Upper lobe of left lung (tissue), 6 donors: ENCODE measurements at regions not wholly inside any gene's neighbourhood (a gene's known extent, or its start where the extent isn't known, plus 50 kb on each side); places are given as distances from the start of the nearest gene placed in this dataset.

Experiments used
- ATAC-seq, 2 donors: fragments of 200-7000 bp; cut with Tn5 transposase; one replicate each; pipeline ENCODE4 v1.9.1; 2022; ENCODE audit warnings: mild to moderate bottlenecking in 2 of 2, moderate library complexity in 2 of 2; ENCODE audit not compliant: low FRiP score in 2 of 2
- DNase-seq, 2 donors: peaks; one replicate each; pipeline ENCODE4 v3.0.0-alpha.2; 2019 to 2020
- H3K27ac ChIP-seq, 4 donors: fragments of 200-600 bp; sonication (generic); one replicate each; pipeline ENCODE4 v1.5.1; 2016 to 2019
- H3K27me3 ChIP-seq, 4 donors: fragments of 200-600 bp; sonication (generic); one replicate each; pipeline ENCODE4 v1.5.1; 2017 to 2019
- H3K36me3 ChIP-seq, 4 donors: fragments of 200-600 bp; sonication (generic); one replicate each; pipeline ENCODE4 v1.5.1; 2016 to 2019
- H3K4me1 ChIP-seq, 4 donors: fragments of 200-600 bp; sonication (generic); one replicate each; pipeline ENCODE4 v1.5.1; 2018 to 2019
- H3K4me3 ChIP-seq, 4 donors: fragments of 200-600 bp; sonication (generic); one replicate each; pipeline ENCODE4 v1.5.1; 2017 to 2019; ENCODE audit warnings: mild to moderate bottlenecking in 2 of 4, moderate library complexity in 1 of 4
- H3K9me3 ChIP-seq, 4 donors: fragments of 200-600 bp; sonication (generic); one replicate each; pipeline ENCODE4 v1.5.1; 2018 to 2019
- EP300 ChIP-seq, 4 donors: sonication (generic); formaldehyde crosslinking; IDR thresholded peaks; one replicate each; pipeline ENCODE4 v1.5.1; 2017; ENCODE audit warnings: antibody characterized with exemption in 4 of 4, control low read depth in 2 of 4
- POLR2A ChIP-seq, 4 donors: fragments of 450-650 bp; IDR thresholded peaks; one replicate each; pipeline ENCODE4 v1.5.1; 2016 to 2017; ENCODE audit warnings: antibody characterized with exemption in 4 of 4, mild to moderate bottlenecking in 2 of 4
- POLR2AphosphoS5 ChIP-seq, 2 donors: sonication (generic); formaldehyde crosslinking; IDR thresholded peaks; one replicate each; pipeline ENCODE4 v1.5.1; 2017; ENCODE audit warnings: antibody characterized with exemption in 2 of 2
- WGBS, 2 donors: methylation state at CpG; one replicate each; pipeline ENCODE4 v1.1.5; 2017 to 2018; 5-methylcytosine and 5-hydroxymethylcytosine counted together
- TF ChIP-seq, protein P1 (sequence below), 6 experiments: fragments of 450-650 bp in 4 of 6; fragments of 200-600 bp in 2 of 6; sonication (generic) in 2 of 6; IDR thresholded peaks; one replicate each; pipeline ENCODE4 v1.5.1; 2016 to 2019; ENCODE audit warnings: antibody characterized with exemption in 6 of 6
- donor health status: DM: no; HTN: no; CAD: no; lungs with moderate emphysema.
- donor health status: DM: no; HTN: yes; CAD: no; lungs with severe emphysema.

DNA sequence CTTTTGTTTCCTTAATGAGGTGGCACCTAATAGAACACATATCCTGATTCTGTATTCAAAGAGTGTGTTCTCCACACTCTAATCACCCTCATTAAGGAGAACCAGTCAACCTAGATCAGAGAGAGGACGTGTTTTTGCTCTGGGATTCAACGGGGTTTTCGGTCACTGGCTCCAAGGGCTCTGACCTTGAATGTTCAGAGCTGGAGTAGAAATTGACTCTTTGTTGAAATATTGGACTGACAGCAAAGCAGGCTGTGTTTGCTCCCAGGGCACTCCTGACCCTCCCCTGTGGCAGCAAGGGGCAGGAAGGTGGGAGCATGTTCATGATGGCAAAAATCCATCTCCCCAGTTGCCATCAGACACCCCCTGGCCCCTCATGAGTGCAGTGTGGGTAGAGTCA lies 1193.0 kb downstream of the AACS start:
- no peak overlapping the region for H3K4me3 ChIP-seq
- TF ChIP-seq POLR2AphosphoS5 (IDR thresholded peaks at IDR 0.05), result no peak
- TF ChIP-seq POLR2A (IDR thresholded peaks at IDR 0.05), result no peak
- TF ChIP-seq, protein P1, sequence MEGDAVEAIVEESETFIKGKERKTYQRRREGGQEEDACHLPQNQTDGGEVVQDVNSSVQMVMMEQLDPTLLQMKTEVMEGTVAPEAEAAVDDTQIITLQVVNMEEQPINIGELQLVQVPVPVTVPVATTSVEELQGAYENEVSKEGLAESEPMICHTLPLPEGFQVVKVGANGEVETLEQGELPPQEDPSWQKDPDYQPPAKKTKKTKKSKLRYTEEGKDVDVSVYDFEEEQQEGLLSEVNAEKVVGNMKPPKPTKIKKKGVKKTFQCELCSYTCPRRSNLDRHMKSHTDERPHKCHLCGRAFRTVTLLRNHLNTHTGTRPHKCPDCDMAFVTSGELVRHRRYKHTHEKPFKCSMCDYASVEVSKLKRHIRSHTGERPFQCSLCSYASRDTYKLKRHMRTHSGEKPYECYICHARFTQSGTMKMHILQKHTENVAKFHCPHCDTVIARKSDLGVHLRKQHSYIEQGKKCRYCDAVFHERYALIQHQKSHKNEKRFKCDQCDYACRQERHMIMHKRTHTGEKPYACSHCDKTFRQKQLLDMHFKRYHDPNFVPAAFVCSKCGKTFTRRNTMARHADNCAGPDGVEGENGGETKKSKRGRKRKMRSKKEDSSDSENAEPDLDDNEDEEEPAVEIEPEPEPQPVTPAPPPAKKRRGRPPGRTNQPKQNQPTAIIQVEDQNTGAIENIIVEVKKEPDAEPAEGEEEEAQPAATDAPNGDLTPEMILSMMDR (IDR thresholded peaks at IDR 0.05), result no peak
- TF ChIP-seq EP300 (IDR thresholded peaks at IDR 0.05), result no peak
- no peak overlapping the region for H3K27ac ChIP-seq
- ATAC-seq (no peak), DNase-seq (no peak)
- H3K27me3 ChIP-seq, result no peaks in the 10 kb centered on the region
- no peaks in the 10 kb centered on the region for H3K4me1 ChIP-seq
- WGBS, 2 donors, result 78 to 79% methylated on average over 3 of the region's 3 CpGs
- no peaks in the 10 kb centered on the region for H3K9me3 ChIP-seq
- H3K36me3 ChIP-seq, result no peaks in the 10 kb centered on the region

GRCh38 chr12:126262829-126263228 lies 1197.6 kb downstream of the AACS start:
- Histone ChIP-seq H3K27ac (no peak overlapping the region), H3K36me3 (no peaks in the 10 kb centered on the region), H3K9me3 (no peaks in the 10 kb centered on the region), H3K27me3 (no peaks in the 10 kb centered on the region), H3K4me3 (no peak overlapping the region), H3K4me1 (no peaks in the 10 kb centered on the region)
- TF ChIP-seq EP300 (IDR thresholded peaks at IDR 0.05) (no peak), POLR2AphosphoS5 (IDR thresholded peaks at IDR 0.05) (no peak), POLR2A (IDR thresholded peaks at IDR 0.05) (no peak)
- TF ChIP-seq, protein P1 (IDR thresholded peaks at IDR 0.05), result no peak
- DNase-seq (no peak), ATAC-seq (peak in 1 of 2 donors; percentile 56)
- WGBS, 2 donors, result 84 to 91% methylated on average over 5 of the region's 5 CpGs

DNA sequence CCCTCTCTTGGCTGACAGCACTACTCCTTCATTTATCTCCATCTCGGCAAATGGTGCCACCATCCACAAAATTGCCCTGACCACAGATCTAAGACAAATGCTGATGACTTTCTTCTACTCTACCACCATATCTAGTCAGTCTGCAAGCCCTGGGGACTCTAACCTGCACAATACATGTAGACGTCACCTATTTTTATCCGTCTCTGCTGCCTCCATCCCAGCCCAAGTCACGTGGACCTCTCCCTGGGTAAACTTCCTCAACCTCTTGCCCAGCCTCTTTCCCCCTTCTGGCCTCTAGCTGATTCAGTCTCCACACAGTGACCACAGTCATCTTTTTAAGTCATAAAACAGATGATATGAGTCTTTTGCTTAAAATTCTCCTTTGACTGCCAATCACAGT lies 1203.0 kb downstream of the AACS start:
- DNase-seq (no peak), ATAC-seq (no peak)
- Histone ChIP-seq H3K4me3 (no peak overlapping the region), H3K9me3 (no peaks in the 10 kb centered on the region), H3K27ac (no peak overlapping the region), H3K36me3 (no peaks in the 10 kb centered on the region), H3K27me3 (no peaks in the 10 kb centered on the region), H3K4me1 (no peaks in the 10 kb centered on the region)
- WGBS, 2 donors, result 86% methylated on average over 4 of the region's 4 CpGs
- TF ChIP-seq POLR2AphosphoS5 (IDR thresholded peaks at IDR 0.05) (no peak), POLR2A (IDR thresholded peaks at IDR 0.05) (no peak), EP300 (IDR thresholded peaks at IDR 0.05) (no peak)
- TF ChIP-seq, protein P1 (IDR thresholded peaks at IDR 0.05), result no peak

- WGBS, 2 donors, result 72 to 76% methylated on average over 3 of the region's 3 CpGs
- H3K9me3 ChIP-seq, result no peaks in the 10 kb centered on the region
- H3K4me3 ChIP-seq, result no peak overlapping the region
- H3K27ac ChIP-seq, result no peak overlapping the region
- no peak for ATAC-seq
- TF ChIP-seq POLR2A (IDR thresholded peaks at IDR 0.05), result no peak
- TF ChIP-seq EP300 (IDR thresholded peaks at IDR 0.05), result no peak
- TF ChIP-seq, protein P1 (IDR thresholded peaks at IDR 0.05), result no peak
- no peak for TF ChIP-seq POLR2AphosphoS5 (IDR thresholded peaks at IDR 0.05)
- H3K27me3 ChIP-seq, result no peaks in the 10 kb centered on the region
- no peak for DNase-seq
- no peaks in the 10 kb centered on the region for H3K4me1 ChIP-seq
- H3K36me3 ChIP-seq, result no peaks in the 10 kb centered on the region
These were observed 1205.9 kb downstream of the AACS start for GRCh38 chr12:126271159-126271558.

- ATAC-seq (no peak), DNase-seq (no peak)
- no peak overlapping the region for H3K27ac ChIP-seq
- no peaks in the 10 kb centered on the region for H3K27me3 ChIP-seq
- no peaks in the 10 kb centered on the region for H3K36me3 ChIP-seq
- 64 to 67% methylated on average over 4 of the region's 4 CpGs for WGBS, 2 donors
- H3K9me3 ChIP-seq, result no peaks in the 10 kb centered on the region
- no peak overlapping the region for H3K4me3 ChIP-seq
- H3K4me1 ChIP-seq, result no peaks in the 10 kb centered on the region
- TF ChIP-seq EP300 (IDR thresholded peaks at IDR 0.05), result no peak
- TF ChIP-seq POLR2A (IDR thresholded peaks at IDR 0.05), result no peak
These were observed 1217.5 kb downstream of the AACS start for GRCh38 chr12:126282691-126283090.
